Activated gamma-delta T cell (primary cell): ENCODE measurements at regions not wholly inside any gene's neighbourhood (a gene's known extent, or its start where the extent isn't known, plus 50 kb on each side); places are given as distances from the start of the nearest gene placed in this dataset.

Experiments
- DNase-seq: peaks from one replicate; lab custom pipeline; 2025; lab: John Stamatoyannopoulos, UW

DNA sequence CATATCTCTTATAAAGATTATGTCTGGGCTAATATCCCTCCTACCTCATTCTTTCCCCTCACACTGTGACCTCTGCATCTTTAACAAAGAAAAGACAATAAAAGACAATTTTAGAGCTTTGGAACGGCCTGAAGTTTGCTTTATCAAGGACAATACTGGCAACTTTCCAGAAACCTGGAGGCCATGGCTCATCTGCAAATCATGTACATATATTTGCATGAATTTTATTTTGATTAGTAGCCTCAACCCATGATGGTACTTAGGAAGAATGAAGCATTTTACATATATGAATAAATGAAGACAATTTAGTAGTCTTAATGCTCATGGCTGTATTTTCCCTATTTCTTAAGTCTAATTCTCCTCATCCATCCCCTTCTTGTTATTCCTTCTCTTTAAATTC, 612.2 kb upstream of the CXADR start:
- DNase-seq, result no peak

DNA sequence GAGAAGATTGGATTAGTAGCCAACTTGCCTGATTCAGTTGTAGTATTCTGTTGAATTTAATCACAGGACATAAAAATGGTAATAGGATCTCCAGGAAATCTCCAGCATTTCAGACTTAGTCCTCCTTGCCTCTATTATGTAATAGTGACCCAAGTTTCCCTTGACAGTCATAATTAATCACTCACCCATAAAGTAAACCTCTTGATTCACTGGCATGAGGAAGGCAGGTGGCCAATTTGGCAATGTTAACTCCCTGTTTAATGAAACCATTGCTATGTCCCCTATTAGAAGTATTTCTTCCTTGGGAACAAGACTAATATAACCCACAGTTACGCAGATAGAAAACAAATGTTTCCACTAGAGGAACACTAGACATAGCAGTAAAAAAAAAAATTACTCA, 604.8 kb upstream of the CXADR start:
- DNase-seq, result no peak

DNA sequence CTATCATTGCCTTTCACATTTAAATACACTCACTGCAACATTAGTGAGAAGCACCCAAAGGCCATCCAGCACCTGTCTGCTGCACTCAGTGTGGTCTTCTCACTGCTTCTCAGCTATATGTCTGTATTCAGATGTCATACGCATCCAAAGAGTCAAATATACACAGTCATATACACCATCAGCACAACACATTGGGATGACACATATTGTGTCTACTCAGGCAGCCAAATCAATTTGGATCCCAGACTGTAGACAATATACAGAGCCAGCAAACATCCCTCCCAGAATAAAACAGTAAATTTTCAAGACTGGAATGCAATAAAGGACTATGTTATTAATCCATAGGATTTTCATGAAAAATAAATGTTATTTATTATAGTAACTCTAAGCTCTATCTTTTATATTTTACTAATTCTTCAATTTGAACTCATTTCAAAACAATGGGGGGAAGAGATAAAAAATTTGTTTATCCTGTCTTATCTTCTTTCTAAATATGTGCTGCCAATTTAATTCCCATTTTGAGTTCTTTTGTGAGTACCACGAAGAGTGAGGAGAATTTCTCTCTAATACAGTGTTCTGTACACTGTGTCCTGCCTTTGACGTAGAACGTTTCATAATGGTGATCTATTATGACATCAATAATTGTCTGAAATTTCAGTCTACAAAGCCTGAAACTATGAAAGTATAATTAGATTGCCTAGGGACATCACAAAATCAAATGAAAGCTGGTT, 602.2 kb upstream of the CXADR start:
- no peak for DNase-seq

DNA sequence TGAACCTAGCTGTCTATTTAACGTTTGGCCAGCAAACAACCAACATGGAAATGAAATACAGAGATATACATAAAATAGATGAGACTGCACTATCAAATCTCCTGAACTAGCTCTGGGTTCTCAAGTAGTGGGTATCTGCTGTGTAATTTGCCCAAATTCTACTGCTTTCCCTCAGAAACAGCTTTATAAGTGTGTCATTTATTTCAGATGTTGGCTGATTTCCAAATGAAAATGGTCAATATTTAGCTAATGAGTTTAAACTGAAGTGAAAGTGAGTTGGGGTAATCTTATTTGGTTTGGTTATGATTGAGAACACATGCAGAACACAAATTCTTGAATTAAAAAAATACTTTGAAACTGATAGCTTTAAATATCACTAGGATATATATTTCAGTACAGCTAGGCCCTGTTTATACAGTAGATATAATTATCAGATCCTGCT, 601.7 kb upstream of the CXADR start:
- no peak for DNase-seq

DNA sequence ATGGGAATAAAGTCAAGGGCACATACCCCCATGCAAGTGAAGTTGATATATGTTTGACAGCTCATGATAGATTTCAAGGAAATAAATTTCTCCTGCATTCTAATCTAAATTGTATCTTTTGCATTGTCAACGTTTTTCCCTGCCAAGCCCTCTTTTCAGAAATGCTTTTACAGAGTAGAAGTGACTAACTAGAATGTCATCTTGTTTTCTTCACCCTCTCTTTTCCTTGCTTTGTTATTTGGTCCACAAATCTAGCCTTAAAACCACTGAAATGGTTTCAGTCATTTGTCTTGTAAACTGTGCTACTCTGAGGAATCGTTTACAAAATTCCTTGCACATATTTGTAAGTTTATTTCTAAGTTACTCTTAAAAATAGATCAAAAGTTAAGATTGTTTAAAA, 600.8 kb upstream of the CXADR start:
- DNase-seq, result no peak

DNA sequence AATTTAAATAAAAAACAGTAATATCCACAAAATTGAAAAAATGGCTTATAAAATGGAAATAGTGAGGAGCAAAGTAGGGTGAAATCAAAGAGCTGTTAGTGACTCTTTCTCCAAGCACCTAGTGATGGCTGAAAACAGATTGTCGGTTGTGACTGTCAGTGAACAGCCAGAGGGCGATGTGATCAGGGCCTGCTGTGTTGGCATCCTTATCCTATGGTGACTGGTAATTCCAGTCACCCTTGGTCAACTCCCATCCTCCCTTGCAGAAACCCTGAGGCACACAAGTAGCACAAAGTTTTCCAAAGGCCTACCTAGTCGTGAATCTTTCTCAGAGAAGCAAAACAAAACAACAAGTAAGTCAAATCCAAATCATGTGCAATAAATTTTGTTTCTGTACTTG, 599.8 kb upstream of the CXADR start:
- no peak for DNase-seq

DNA sequence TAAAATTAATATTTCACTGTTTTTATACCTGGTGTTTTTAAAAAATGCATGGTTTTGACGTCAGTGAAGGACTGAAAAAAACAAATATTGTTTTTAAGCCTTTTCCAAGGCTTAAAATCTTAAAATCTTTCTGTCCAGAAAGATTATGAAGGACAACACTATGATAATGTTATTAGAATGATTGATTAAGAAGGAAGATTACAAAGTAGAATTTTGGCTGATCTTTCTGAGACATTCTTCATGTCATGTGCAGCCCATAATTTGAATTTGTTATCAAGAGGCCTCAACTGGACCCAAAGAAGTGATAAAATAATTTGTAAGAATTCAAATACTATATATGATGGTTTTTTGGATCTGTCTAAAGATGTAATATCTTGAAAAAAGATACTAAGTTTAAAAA, 584.4 kb upstream of the CXADR start:
- DNase-seq, result no peak

DNA sequence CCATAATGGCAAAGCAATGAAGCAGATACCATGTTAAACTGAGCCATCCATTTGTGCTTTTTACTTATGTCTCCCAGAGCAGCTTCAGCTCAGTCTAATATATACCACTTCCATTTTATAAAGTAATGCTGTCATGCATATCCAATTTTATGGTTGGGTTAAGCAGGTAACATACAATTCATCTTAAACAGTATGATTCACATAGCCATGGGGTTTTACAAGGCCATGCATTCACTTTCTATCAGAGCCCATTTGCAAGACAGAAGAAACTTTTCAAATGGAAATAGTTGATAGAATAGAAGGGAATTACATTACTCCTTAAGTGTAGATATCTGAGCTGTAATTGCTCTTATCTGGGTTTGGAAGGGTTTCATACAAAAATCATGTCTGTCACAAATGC, 580.5 kb upstream of the CXADR start:
- no peak for DNase-seq

DNA sequence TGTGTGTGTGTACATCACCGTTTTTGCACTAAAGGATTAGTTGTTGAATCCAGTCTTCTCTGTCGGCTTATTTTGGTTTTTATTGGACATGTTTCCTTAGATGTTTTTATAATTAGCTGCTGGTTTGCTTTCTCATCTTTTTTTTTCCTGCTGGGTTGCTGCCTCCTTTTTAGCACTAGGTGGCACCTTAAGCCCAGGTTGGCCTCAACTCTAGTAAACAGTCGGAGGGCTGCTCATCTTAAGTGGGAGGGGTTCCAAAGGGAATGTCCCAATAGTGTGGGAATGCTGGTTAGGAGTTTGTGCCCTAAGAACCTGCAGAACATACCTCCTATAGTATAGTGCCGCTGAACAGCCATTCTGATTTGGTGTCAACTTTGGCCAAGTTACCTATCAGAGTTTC, 570.1 kb upstream of the CXADR start:
- no peak for DNase-seq

DNA sequence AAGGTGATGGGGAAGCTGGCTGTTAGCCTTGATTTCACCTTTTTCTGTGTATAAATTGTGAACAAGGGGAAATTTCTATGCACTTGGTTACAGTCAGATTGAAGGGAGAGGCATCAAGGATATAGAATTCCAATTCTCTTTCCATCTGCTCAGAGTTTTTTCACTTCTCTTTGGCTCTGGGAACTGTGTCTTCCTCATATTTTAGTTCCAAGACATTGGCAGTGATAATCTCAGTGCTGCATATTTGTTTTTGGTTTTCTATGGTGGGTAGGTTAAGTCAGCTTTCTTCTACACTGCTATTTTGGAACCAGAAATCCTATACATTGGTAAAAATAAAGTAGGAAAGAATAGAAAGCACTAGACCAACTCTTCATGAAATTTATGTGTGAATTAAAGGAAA, 569.6 kb upstream of the CXADR start:
- no peak for DNase-seq

DNA sequence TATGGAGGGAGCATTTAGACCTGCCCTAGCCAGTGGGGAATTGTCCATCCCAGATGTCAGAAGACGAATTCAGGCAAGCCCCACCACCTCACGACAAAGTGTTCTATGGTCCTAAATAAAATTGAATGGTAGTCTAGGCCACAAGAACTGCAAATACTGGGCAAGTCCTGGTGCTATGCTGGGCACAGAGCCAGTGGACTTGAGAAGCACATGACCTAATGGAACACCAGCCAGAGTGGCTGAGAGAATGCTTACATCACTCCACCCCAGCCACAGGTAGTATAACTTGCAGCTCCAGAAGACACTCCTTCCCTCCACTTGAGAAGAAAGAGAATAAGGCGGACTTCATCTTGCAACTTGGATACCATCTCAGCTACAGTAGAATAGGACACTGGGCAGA, 567.3 kb upstream of the CXADR start:
- no peak for DNase-seq

DNA sequence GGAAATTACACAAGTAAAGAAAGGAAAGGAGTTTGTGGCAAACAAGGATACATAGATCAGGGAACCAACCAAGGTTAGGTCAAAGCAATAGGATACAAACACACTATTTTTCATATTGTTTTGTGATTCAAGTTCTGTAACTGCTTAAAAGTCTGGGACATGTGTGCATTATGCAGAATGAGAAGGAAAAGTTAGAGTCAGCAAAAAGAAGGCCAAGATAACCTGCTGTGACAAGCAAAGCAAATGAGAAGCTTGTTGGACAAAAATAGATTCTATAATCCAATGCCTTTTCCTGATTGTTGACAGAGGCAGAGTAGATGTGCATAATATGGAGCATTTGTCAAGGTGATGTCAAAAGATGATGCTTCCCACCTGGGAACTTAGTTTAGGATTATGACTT, 556.0 kb upstream of the CXADR start:
- no peak for DNase-seq

DNA sequence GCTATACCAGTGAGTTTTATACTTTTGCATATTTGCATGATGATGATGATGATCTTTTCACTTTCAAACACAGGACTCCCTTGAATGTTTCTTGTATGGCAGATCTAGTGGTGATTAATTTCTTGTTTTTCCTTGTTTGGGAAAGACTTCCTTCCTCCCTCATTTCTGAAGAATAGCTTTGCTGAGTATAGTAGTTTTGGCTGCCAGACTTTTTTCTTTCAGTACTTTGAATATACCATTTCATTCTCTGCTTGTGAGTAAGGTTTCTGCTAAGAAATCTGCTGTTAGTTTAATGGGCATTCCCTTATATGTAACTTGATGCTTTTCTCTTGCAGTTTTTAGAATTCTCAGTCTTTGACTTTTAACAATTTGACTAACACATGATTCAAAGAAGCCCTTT, 547.4 kb upstream of the CXADR start:
- DNase-seq, result no peak

DNA sequence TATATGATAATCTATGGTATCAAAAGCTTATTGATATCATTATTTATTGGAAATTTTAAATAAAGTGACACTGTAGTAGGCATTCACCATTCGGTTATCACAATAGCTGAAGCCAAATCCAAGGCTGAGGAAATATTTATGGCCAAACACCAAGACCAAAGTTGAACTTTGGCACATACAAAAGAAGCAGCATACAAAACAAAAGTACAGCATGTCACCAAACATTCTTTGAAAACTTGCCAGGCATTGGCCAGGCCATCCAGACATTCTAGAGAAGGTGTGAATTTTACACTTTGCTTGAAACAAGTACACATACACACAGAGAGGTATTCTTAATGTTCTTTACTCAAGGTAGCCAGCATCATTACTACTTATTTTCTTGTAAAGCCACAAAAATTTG, 544.4 kb upstream of the CXADR start:
- no peak for DNase-seq

DNA sequence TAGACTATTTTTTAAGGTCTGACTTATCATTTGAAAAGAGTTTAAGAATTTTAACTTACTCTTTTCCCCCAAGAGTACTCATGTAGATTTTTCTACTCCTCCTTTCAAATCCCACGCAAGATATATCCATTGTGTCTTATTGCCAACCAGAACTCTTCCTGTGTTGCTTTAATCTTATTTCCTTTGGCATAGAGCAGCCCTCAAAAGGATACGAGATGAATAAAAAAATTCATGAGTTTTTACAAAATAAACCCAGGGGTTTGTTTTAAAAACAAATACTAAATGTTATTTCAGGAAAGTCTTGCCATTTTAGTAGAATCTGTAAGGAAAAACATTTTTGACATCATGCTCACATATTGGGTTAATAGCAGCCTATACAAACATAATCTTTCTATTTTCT, 543.2 kb upstream of the CXADR start:
- DNase-seq, result no peak

DNA sequence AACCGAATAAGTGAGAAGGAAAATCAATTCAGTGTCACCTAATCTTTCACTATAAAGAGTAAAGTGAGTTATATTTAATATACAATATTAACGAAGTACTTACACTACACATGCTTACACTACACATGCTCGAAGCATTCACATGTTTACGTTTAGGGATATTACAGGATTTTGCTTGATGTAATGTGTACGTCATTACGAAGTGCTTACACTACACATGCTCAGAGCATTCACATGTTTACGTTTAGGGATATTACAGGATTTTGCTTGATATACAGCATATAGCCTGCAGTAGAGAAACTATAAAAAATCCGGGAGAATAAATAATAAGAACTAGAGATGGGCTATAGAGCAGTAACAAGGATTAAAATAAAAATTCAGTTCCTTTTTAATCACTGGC, 538.8 kb upstream of the CXADR start:
- no peak for DNase-seq

DNA sequence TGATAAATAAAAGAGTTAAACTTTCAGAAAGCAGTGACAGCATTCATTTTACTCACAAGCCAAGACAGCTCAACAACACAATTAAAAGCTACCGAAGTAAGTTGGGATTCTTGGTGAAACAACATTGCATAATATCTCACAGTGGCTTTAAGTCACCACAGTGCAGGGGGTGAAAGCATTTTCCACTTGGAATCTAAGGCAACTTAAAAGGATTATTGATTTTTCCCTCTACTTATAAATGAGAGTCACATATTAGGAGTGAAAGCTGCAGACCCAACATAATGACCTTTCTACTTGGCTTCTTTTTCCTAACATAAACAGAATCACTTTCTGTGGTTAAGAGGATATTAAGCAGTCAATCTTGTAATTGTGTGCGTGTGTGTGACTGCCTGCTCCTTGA, 536.6 kb upstream of the CXADR start:
- no peak for DNase-seq

DNA sequence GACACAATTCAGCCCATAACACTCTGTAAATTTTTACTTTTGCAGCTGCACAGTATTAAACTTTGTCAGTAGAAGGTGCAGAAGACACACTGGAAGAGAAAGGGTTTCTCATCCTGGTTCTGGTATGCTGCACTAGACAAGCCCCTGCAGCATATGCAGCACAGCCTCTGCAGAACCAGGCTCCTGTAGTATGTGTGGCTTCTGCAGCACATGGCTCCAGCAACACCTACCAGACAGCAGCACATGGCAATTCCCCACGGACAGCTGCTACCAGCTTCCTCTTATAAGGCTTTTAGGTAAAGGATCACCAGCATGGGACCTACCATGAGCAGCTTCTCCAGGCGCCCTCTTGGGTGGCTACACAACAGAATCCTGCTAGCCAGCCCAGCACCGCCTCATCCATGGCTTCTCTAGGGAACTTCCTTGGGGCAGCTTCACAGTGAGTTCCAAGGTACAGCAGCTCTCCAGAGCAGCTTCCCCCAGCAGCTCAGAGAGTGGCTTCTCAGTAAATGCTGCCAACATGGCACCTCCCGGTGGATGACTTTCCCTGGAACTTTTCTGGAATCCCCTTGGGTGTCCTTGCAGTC, 534.4 kb upstream of the CXADR start:
- DNase-seq, result no peak

DNA sequence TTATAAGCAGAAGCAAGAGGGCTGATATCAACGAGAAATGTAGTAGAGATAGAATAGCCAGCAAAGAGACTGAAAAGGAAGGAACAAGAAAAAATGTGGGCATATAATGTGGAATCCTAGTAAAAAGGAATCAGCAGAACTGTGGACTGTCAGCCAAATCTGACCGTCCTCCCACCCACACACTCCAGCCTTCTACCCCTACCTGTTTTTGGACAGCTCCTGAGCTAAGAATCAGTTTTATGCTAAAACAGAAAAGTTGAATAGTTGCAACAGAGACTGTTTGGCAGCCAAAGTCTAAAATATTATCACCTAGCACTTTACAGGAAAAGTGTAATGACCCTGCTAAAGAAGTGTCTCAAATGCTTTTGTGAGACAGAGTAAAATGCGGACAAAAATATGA, 533.3 kb upstream of the CXADR start:
- no peak for DNase-seq

DNA sequence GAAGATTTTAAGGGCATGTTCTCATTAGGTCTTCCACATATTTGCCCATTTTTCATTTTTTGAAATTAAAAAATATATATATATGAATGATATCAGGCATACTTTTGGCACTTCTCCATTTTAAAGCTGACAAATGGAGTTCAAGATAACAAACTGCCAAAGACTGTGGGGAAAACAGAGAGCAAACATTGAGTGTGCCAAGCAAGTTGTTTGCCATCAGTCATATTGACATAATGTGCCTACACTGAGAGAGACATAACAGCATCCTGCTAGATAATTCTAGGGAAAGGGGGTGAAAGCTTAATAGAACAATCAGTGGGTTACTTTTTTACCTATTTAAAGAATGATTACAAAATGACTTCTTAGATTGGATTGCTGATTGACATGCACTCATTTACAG, 529.4 kb upstream of the CXADR start:
- no peak for DNase-seq

DNA sequence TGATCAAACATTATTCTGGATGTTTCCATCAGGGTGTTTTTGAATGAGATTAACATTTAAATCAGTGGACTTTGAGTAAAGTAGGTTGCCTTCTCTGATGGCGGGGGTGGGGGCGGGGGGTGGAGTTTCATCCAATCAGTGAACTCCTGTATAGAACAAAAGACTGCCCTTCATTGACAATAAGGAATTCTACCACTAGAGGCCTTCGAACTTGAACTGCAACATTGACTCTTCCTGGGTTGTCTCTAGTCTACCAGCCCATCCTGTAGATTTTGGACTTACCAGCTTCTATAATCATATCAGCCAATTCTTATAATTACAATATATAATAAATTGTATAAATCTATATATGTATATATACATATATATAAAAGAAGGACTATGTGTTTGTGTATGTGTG, 520.4 kb upstream of the CXADR start:
- no peak for DNase-seq

DNA sequence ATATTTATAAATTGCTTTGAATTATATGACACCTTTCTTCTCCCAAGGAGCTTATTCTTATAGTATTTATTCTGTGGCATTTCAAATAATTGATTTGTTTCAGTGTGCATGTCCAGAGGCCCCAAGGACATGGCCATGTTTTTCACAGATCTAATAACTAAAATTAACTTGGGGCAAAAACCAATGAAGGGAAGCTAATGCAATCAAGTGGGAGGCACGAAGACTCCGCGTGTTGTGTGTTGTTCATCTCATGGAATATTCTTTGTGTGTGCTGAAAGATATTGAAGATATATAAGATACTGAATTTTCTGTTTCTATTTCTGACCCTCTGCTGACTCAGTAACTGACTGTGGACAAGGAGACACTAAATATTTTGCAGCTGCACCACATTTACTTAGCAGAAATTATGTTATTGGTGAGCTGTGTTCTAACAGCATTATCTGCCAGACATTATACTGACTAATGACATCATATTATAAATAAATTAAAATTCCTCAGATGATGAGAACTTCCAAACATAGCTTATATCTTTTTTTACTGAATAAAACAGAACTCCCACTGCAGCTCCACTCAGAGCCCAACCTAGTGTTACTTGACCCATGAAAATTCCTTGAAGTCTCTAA, 519.3 kb upstream of the CXADR start:
- DNase-seq, result no peak

DNA sequence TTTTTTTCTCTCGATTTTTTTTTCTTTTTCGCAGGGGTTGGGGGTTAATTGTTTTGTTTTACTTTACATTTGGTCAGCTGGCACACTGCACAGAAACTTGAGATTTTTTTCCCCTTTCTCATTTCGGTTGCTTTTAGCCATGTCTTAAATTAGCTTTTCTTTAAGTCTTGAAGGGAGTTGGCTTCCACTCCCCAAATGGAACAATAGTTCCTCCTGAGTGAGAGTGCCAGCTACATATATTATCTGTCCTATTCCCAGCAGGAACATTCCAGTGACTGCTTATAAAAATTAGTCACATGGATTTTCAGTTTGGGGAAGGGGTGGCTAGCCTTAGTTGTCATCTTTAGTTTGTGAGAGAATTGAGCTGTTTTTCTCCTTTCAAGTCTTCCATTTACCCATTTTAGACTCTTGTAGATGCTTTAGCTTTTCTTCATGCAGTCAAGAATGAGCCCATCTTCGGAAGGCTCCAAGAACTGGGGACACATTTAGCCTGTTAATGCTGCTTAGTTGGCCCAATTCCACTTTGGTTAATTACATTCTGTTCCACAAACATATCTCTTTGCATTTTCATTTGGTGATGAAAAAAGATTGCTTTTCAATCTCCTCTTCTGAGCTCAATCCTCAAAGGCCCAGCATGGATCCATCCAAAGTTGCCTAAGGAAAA, 510.1 kb upstream of the CXADR start:
- no peak for DNase-seq
